ENCODE measurements at regions not wholly inside any gene's neighbourhood (a gene's known extent, or its start where the extent isn't known, plus 50 kb on each side); places are given as distances from the start of the nearest gene placed in this dataset.

- Histone ChIP-seq H3K4me3 (ENCODE audit: extremely low read depth, insufficient read depth, low read length, poor library complexity, severe bottlenecking) (no peak overlapping the region), H3K9me3 (ENCODE audit: control insufficient read depth, low read length) (peaks cover 4% of the 10 kb centered on the region), H3K27ac (ENCODE audit: low read depth, low read length, severe bottlenecking) (no peak overlapping the region), H3K4me1 (ENCODE audit: control insufficient read depth, insufficient read depth, low read length, poor library complexity, severe bottlenecking) (no peaks in the 10 kb centered on the region), H3K36me3 (ENCODE audit: control insufficient read depth, insufficient read depth, low read length) (no peaks in the 10 kb centered on the region)
Measured at GRCh38 chr12:18794000-18794399, 56.1 kb downstream of the CAPZA3 start.

DNA sequence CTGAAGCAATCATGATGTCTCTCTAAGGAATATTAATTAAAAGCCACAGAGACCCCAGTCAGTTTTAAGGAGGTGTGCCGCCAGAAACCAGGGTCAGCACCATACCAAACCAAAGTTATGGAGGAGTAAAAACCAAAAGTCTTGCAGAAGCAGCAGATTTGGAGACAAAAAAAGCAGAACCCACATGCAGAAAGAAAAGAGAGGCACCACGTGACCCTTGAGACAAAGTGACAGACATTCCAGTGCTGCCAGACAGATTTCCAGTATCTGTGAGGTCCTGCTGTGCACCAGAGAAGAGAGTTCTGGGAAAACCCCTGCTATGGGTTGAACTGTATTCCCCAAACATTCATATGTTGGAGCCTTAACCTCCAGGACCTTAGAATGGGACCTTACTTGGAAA lies 59.7 kb downstream of the CAPZA3 start:
- no peak overlapping the region for H3K27ac ChIP-seq (ENCODE audit: low read depth, low read length, severe bottlenecking)
- no peaks in the 10 kb centered on the region for H3K36me3 ChIP-seq (ENCODE audit: control insufficient read depth, insufficient read depth, low read length)
- no peaks in the 10 kb centered on the region for H3K4me1 ChIP-seq (ENCODE audit: control insufficient read depth, insufficient read depth, low read length, poor library complexity, severe bottlenecking)
- no peak overlapping the region for H3K4me3 ChIP-seq (ENCODE audit: extremely low read depth, insufficient read depth, low read length, poor library complexity, severe bottlenecking)
- 86 to 100% methylated on average over 1 to 2 of the region's 2 CpGs for WGBS, 2 experiments (ENCODE audit: insufficient coverage in 2 of 2)
- H3K9me3 ChIP-seq (ENCODE audit: control insufficient read depth, low read length) = no peaks in the 10 kb centered on the region

DNA sequence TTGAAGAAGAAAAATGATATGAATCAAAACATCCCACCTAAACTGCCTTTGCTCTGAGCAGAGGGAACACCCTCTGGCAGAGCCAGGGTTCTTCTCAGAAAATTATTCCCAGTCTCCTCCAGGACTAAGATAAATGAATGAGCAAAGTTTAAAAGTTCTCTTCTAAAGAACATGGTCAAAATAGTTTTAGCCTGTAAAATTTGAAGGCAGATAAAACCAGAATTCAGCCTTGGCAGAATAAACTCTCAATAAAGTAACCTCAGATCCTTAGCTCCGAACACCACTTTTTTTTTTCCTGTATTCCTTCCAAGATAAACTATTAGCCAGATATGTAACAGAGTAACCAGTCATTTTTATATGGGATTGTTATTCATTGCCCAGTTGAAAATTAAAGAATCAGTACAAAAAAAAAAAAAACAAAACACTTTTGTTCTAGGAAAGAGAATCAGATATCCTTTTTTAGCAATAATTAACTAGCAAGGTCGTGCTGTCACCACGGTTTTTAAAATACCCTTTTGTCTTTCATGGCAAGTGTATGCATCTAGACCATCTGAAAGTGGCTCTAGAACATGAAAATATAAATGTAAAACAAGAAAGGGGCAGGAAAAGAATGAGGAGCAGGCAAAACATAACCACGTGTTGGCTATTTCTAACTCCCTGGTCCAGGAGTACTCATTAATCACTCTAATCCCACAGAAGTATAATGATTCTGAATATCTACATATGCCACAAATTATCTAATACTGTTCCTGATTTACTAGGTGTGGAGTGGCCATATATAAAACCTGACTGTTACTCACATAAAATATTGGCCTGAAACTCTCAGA lies 60.8 kb downstream of the CAPZA3 start:
- no peaks in the 10 kb centered on the region for H3K36me3 ChIP-seq (ENCODE audit: control insufficient read depth, insufficient read depth, low read length)
- no peak overlapping the region for H3K4me3 ChIP-seq (ENCODE audit: extremely low read depth, insufficient read depth, low read length, poor library complexity, severe bottlenecking)
- no peaks in the 10 kb centered on the region for H3K4me1 ChIP-seq (ENCODE audit: control insufficient read depth, insufficient read depth, low read length, poor library complexity, severe bottlenecking)
- no peak overlapping the region for H3K27ac ChIP-seq (ENCODE audit: low read depth, low read length, severe bottlenecking)
- WGBS, 2 experiments (ENCODE audit: insufficient coverage in 2 of 2) = no CpG with 5 or more reads among the region's 4 CpGs
- no peaks in the 10 kb centered on the region for H3K9me3 ChIP-seq (ENCODE audit: control insufficient read depth, low read length)

GRCh38 chr12:18799561-18799960 lies 61.6 kb downstream of the CAPZA3 start:
- H3K27ac ChIP-seq (ENCODE audit: low read depth, low read length, severe bottlenecking) = no peak overlapping the region
- H3K4me1 ChIP-seq (ENCODE audit: control insufficient read depth, insufficient read depth, low read length, poor library complexity, severe bottlenecking) = no peaks in the 10 kb centered on the region
- H3K9me3 ChIP-seq (ENCODE audit: control insufficient read depth, low read length) = no peaks in the 10 kb centered on the region
- no peaks in the 10 kb centered on the region for H3K36me3 ChIP-seq (ENCODE audit: control insufficient read depth, insufficient read depth, low read length)
- WGBS, 2 experiments (ENCODE audit: insufficient coverage in 2 of 2) = no CpG with 5 or more reads among the region's 1 CpG
- H3K4me3 ChIP-seq (ENCODE audit: extremely low read depth, insufficient read depth, low read length, poor library complexity, severe bottlenecking) = no peak overlapping the region

- no peak overlapping the region for H3K4me3 ChIP-seq (ENCODE audit: extremely low read depth, insufficient read depth, low read length, poor library complexity, severe bottlenecking)
- no peak overlapping the region for H3K27ac ChIP-seq (ENCODE audit: low read depth, low read length, severe bottlenecking)
- H3K4me1 ChIP-seq (ENCODE audit: control insufficient read depth, insufficient read depth, low read length, poor library complexity, severe bottlenecking) = no peaks in the 10 kb centered on the region
- no peaks in the 10 kb centered on the region for H3K36me3 ChIP-seq (ENCODE audit: control insufficient read depth, insufficient read depth, low read length)
- H3K9me3 ChIP-seq (ENCODE audit: control insufficient read depth, low read length) = no peaks in the 10 kb centered on the region
- 70 to 94% methylated on average over 6 of the region's 10 CpGs for WGBS, 2 experiments (ENCODE audit: insufficient coverage in 2 of 2)
Measured at GRCh38 chr12:18805516-18806248, 67.8 kb downstream of the CAPZA3 start.

DNA sequence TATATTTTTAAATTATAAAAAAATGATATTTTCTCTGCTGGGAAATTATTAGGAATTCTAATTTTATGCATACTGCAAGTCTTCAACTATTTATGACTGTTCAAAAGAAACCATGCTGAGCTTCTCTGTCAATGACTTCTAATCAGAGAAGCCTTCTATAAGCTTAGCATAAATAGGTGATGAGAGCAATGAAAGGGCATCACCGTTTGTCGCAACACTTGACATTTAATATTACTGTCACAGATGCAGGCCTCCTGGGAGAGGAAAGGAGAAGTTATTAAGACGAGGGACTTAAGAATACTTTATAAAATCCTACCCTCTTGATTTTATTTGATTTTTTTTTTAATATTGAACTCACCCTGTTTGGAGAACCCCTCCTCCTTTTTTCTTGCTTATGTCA lies 69.8 kb downstream of the CAPZA3 start:
- no peak overlapping the region for H3K27ac ChIP-seq (ENCODE audit: low read depth, low read length, severe bottlenecking)
- H3K4me3 ChIP-seq (ENCODE audit: extremely low read depth, insufficient read depth, low read length, poor library complexity, severe bottlenecking) = no peak overlapping the region
- WGBS, 2 experiments (ENCODE audit: insufficient coverage in 2 of 2) = no CpG with 5 or more reads among the region's 3 CpGs
- no peaks in the 10 kb centered on the region for H3K4me1 ChIP-seq (ENCODE audit: control insufficient read depth, insufficient read depth, low read length, poor library complexity, severe bottlenecking)
- H3K36me3 ChIP-seq (ENCODE audit: control insufficient read depth, insufficient read depth, low read length) = no peaks in the 10 kb centered on the region
- no peaks in the 10 kb centered on the region for H3K9me3 ChIP-seq (ENCODE audit: control insufficient read depth, low read length)

GRCh38 chr12:18808221-18808620 lies 70.3 kb downstream of the CAPZA3 start:
- no peaks in the 10 kb centered on the region for H3K9me3 ChIP-seq (ENCODE audit: control insufficient read depth, low read length)
- H3K4me3 ChIP-seq (ENCODE audit: extremely low read depth, insufficient read depth, low read length, poor library complexity, severe bottlenecking) = no peak overlapping the region
- H3K4me1 ChIP-seq (ENCODE audit: control insufficient read depth, insufficient read depth, low read length, poor library complexity, severe bottlenecking) = no peaks in the 10 kb centered on the region
- WGBS, 2 experiments (ENCODE audit: insufficient coverage in 2 of 2) = 60 to 100% methylated on average over 1 to 2 of the region's 2 CpGs
- H3K27ac ChIP-seq (ENCODE audit: low read depth, low read length, severe bottlenecking) = no peak overlapping the region
- H3K36me3 ChIP-seq (ENCODE audit: control insufficient read depth, insufficient read depth, low read length) = no peaks in the 10 kb centered on the region

DNA sequence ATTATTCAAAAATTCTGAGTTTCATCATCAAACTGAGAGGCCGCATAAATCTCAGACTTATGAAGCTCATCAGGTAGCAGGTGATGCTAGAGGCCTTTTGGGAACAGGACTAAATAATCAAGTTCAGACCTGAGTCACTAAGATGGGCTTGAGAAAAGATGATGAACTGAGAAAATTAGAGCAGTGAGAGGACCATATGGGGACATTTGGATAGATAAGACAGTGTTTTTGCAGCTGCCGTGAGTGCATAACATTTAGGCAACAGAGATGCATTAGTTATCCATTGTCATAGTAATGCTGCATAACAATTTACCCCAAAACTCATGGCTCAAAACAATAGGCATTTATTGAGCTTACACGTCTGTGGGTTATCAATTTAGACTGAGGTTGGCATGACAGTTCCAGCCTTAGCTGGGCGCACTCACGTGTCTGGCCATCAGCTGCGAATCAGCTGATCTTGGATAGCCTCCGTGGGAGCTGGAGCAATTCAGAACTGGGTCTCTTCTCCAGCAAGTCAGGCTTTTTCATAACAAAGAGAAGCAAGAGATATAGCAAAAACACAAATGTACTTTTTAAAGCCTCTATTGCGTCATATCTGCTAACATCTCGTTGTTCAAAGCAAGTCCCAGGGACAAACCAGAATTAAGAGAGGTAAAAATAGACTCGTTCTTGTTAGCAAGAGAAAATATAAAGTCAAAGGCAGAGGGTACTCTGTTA lies 72.8 kb downstream of the CAPZA3 start:
- no peaks in the 10 kb centered on the region for H3K4me1 ChIP-seq (ENCODE audit: control insufficient read depth, insufficient read depth, low read length, poor library complexity, severe bottlenecking)
- no peaks in the 10 kb centered on the region for H3K36me3 ChIP-seq (ENCODE audit: control insufficient read depth, insufficient read depth, low read length)
- H3K4me3 ChIP-seq (ENCODE audit: extremely low read depth, insufficient read depth, low read length, poor library complexity, severe bottlenecking) = no peak overlapping the region
- no peak overlapping the region for H3K27ac ChIP-seq (ENCODE audit: low read depth, low read length, severe bottlenecking)
- WGBS, 2 experiments (ENCODE audit: insufficient coverage in 2 of 2) = 95 to 96% methylated on average over 5 to 8 of the region's 10 CpGs
- H3K9me3 ChIP-seq (ENCODE audit: control insufficient read depth, low read length) = no peaks in the 10 kb centered on the region

DNA sequence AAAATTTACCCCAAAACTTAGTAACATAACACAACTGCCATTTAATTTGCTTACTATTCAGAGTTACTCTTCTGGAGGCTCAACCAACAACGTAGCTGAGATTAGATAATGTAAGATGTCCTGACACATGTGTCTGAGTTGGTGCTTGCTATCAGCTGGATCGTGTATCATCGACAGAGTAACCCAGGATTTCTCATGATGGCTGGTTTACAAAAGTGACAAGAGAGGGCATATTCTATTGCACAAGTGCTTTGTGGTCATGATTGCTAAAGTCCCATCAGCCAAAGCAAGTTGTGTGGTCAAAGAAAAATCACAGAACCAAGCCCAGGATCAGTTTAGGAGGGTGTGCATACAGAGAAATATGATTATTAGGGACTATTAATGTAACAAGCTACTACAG lies 73.4 kb downstream of the CAPZA3 start:
- no peak overlapping the region for H3K27ac ChIP-seq (ENCODE audit: low read depth, low read length, severe bottlenecking)
- 87 to 100% methylated on average over 2 to 3 of the region's 3 CpGs for WGBS, 2 experiments (ENCODE audit: insufficient coverage in 2 of 2)
- H3K4me3 ChIP-seq (ENCODE audit: extremely low read depth, insufficient read depth, low read length, poor library complexity, severe bottlenecking) = no peak overlapping the region

GRCh38 chr12:18813753-18814152 lies 75.8 kb downstream of the CAPZA3 start:
- Histone ChIP-seq H3K27ac (ENCODE audit: low read depth, low read length, severe bottlenecking) (no peak overlapping the region), H3K9me3 (ENCODE audit: control insufficient read depth, low read length) (no peaks in the 10 kb centered on the region), H3K36me3 (ENCODE audit: control insufficient read depth, insufficient read depth, low read length) (no peaks in the 10 kb centered on the region), H3K4me3 (ENCODE audit: extremely low read depth, insufficient read depth, low read length, poor library complexity, severe bottlenecking) (no peak overlapping the region), H3K4me1 (ENCODE audit: control insufficient read depth, insufficient read depth, low read length, poor library complexity, severe bottlenecking) (no peaks in the 10 kb centered on the region)
- 67 to 82% methylated on average over 1 to 2 of the region's 2 CpGs for WGBS, 2 experiments (ENCODE audit: insufficient coverage in 2 of 2)

More for the DNA sequence above, 73.4 kb downstream of the CAPZA3 start:
- Histone ChIP-seq H3K9me3 (ENCODE audit: control insufficient read depth, low read length) (no peaks in the 10 kb centered on the region), H3K36me3 (ENCODE audit: control insufficient read depth, insufficient read depth, low read length) (no peaks in the 10 kb centered on the region), H3K4me1 (ENCODE audit: control insufficient read depth, insufficient read depth, low read length, poor library complexity, severe bottlenecking) (no peaks in the 10 kb centered on the region)
